Right hindlimb (tissue), 1 donor: ENCODE measurements at regions not wholly inside any gene's neighbourhood (a gene's known extent, or its start where the extent isn't known, plus 50 kb on each side); places are given as distances from the start of the nearest gene placed in this dataset.
A peak's percentile ranks its signal among the peaks of the same experiment; 100 is the strongest.

Source experiments
- DNase-seq: peaks from one replicate; pipeline ENCODE4 v3.0.0-alpha.2; 2018

GRCh38 chr10:63866075-63866746, 345.0 kb downstream of the REEP3 start:
- DNase-seq = peak; percentile 83

DNA sequence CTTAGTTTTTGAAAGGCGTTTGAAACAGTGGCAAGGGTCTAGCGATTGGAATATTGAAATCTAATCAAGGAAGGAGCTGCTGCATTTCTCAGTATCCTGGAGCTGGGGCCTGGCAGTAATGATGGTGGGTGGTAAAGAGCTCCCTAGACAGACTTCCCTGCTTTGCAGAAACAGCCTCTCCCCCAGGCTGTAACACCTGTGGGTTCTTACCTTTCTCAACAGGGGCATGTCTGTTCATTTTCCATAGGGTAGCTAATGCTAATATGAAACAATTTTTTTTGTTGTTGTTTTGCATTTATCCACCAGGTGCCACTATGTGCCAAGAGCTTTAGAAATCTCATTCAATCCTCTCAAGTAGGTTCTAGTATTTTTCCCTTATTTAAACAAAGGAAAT, 345.5 kb downstream of the REEP3 start:
- DNase-seq = no peak

DNA sequence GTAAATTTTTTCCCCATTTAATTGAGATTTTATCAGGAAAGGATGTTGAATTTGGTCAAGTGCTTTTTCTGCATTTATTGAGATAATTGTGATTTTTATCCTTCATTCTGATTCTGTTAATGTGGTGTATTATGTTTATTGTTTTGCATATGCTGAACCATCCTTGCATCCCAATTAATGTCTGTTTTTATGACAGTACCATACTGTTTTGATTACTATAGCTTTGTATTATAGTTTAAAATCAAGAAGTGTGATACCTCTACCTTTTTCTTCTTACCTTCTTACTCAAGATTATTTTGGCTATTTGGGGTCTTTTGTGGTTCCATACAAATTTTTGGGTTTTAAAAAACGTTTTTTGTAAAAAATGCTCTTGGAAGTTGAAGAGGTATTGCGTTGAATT, 357.2 kb downstream of the REEP3 start:
- DNase-seq = no peak

DNA sequence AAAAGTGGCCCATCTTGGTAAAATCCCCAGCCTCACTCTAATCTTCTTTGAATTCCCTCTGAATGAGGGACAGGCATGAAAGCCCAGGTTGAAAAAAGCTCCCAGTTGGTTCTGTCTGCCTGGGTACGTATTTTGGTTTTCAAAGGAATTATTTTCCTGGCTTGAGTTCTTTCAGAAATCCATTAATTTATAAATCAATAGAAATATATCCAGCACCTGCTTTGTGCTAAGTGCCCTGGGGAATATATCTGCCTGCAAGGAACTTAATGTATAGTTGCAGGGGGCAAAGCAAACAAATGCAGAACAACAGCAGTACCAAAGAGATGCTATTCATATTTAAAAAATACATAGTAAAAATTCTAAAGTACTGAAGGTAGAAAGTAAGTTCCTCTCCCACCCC, 362.7 kb downstream of the REEP3 start:
- no peak for DNase-seq

GRCh38 chr10:63884426-63884825, 363.2 kb downstream of the REEP3 start:
- no peak for DNase-seq

GRCh38 chr10:63885156-63885555, 364.0 kb downstream of the REEP3 start:
- no peak for DNase-seq

GRCh38 chr10:63886281-63887022, 365.3 kb downstream of the REEP3 start:
- no peak for DNase-seq

DNA sequence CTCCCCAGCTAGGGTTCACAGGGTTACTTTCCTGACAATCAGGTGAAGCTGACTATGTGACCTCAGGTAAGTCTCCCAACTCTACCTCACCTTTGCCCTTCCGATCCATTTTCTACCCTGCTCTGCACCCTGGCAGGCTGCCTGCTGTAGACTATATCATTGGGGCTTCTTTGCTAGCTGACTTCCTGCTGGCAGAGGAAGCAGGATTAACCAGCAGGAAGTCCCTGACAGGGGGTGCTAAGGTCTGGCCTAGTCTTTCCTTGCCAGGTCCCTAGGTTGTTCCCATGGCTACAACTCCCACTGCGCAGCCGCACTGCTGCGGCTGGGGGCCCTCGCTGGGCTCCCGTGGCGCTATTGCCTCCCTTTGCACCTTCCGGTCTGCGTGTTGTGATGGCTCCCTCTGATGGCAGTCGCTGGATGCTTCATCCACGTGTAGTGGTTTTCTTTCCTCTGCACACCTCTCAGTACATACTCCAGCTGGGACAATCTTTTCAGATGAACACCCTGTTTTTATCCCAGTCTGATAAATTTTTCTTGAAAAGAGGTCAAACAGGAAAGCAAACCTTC, 365.9 kb downstream of the REEP3 start:
- no peak for DNase-seq

DNA sequence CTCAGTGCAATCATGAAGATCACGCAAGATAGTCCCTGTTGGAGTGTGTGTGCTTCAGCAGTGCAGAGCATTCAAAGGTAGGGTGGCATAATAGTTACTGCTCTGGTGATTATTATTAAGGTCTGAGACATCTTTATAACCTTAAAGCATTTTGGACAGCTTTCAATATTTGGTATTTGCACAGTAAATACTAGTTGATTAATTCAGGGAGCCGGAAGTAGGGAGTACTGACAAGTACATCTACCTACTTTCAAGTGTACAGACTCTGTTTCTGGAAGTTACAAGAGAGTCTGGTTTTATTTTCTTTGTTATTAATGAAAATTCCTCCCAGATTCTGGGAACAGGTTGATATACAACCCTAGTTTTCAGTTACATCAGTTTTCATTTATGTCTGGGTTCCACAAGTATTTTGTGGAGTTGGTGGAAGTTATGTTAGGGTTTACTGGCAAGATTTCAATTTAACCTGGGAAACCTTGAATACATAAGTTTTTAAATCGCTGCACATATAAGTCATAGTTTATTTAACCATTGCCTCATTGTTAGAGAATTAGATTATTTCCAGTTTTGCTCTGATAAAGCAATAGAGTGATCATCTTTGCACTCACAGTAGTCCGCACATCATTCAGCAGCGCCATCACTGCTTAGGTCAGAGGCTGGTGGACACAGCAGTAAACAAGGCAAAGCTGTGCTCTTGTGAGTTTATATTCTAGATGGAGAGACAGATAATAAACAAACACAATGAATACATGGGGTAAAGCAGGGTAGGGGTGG, 366.6 kb downstream of the REEP3 start:
- DNase-seq = no peak

- no peak for DNase-seq
These were observed 368.6 kb downstream of the REEP3 start for GRCh38 chr10:63889803-63890202.

- DNase-seq = no peak
These were observed 375.8 kb downstream of the REEP3 start for GRCh38 chr10:63896992-63897391.

- no peak for DNase-seq
These were observed 378.6 kb downstream of the REEP3 start for GRCh38 chr10:63899673-63900300.

DNA sequence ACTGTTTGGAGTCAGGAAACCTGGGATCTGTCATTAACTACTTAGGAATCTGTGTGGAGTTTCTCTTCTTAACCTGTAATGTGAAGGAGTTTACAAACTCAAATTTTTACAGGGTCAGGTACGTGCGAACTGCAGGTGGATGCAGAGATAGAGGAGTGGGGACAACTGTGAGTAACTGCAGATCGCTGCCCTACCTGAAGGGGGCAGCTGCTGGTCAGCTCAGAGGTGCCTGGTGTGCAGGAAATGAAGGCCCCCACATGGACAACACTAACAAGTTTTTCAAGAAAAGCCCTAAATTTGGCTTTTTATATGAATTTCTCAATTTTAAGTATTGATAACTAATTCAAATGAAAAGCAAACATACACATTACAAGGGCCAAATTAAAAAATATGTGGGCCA, 380.0 kb downstream of the REEP3 start:
- DNase-seq = no peak

GRCh38 chr10:63901881-63902280, 380.7 kb downstream of the REEP3 start:
- no peak for DNase-seq

- DNase-seq = no peak
These were observed 389.6 kb downstream of the REEP3 start for GRCh38 chr10:63910806-63911205.

- no peak for DNase-seq
These were observed 394.0 kb downstream of the REEP3 start for GRCh38 chr10:63915240-63915639.

DNA sequence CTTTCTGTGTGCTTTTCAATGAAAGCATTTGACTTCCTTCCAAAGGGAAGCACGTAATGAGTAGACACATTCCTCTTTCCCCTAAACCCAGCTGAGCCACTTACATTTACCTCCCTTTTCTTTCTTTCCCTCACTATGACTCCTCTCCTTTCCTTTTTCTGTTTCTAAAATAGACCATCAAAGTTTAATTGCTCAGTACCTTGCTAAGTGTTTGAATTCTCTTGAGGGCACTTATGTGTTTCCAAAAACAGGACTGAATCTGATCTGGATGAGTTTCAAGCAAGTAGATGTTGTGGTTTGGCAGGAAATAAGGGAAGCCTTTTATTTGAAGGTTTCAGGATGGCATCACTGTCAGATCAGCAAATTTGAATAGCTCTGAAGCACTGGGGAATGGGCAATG, 396.2 kb downstream of the REEP3 start:
- DNase-seq = no peak

DNA sequence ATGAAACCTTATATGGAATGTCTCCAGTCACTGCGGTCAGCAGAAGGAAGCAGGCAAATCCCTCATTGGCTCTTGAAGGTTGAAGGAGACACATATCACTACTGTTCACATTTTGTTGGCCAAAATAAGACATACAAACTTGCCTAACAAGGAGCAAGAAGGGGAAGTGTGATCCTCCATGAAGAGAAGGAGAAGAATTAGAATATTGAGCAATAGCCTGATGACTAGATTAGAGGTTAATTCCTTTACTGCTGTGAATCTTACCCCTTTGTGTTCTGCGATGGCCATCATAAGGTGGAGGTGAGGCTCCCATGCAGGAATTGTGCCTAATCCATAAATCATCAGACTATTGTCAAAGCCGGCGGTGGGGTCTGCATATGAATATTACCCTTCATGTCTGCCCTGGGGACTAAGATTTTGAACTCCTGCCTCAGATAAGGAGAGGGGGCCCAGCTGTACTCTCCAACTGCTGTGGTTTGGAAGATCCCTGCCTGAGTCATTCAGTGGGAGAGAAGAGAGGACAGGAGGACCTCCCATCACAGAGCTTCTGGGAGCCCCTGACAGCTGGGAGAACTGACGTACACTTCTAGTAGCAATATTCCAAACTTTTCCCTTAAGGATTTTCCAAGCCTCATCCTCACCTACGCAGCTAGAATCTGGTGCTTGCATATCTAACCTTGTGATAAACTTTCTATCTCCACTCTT, 398.5 kb downstream of the REEP3 start:
- DNase-seq = no peak

DNA sequence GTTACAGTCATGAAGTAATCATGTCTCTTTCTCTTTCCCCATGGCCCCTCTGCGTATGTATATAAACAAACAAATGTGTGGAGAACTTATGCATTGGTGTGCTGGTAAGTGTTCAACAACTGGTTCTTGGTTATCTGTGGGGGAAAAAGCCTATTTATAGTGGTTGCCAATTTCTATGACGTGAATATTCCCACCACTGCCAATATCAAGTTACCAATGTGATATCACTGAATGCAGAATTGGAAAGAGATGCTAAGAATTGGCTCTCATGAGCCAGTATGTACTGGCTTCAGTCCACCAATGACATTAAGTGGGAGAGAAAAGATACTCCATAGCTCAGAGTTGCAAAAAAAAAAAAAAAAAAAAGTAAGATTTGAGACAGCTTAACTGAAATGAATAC, 399.7 kb downstream of the REEP3 start:
- DNase-seq = no peak

- no peak for DNase-seq
These were observed 400.8 kb downstream of the REEP3 start for GRCh38 chr10:63921908-63922467.

- no peak for DNase-seq
These were observed 401.5 kb downstream of the REEP3 start for GRCh38 chr10:63922468-63923284.
